GM23248 (cell line): ENCODE measurements at regions not wholly inside any gene's neighbourhood (a gene's known extent, or its start where the extent isn't known, plus 50 kb on each side); places are given as distances from the start of the nearest gene placed in this dataset.

Source experiments
- EZH2 ChIP-seq: fragments of 200-600 bp; sonication (generic); IDR thresholded peaks from 2 replicates; pipeline ENCODE4 v1.6.1; 2018; ENCODE audit warnings: antibody characterized with exemption, mild to moderate bottlenecking; ENCODE audit not compliant: insufficient read depth, poor library complexity, severe bottlenecking
- EZH2phosphoT487 ChIP-seq: fragments of 200-600 bp; sonication (generic); IDR thresholded peaks from 2 replicates; pipeline ENCODE4 v1.6.1; 2018; ENCODE audit warnings: antibody characterized with exemption, moderate library complexity, mild to moderate bottlenecking, low read depth; ENCODE audit not compliant: insufficient read depth

DNA sequence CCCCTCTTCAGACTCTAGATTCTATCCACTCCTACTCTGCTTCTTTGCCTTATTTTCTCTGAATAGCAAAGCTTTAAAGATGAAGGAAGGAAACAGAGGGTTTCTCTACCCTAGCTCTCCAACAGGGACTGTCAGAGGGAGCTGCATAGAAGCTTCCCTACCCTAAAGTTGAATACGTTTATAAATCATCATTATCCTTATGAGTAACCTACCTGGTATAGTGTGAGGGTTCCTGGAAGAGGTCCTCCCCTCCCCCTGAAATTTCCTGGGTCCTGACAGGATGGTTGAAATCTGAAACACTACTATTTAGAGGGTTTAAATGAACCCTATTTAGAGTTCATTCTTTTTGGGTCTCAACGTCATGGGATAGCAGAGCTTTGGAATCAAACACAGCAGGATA is 187.0 kb upstream of the RBPJ start:
- TF ChIP-seq EZH2 (no peak), EZH2phosphoT487 (no peak)
